Stomach (tissue), 8 donors: ENCODE measurements at regions not wholly inside any gene's neighbourhood (a gene's known extent, or its start where the extent isn't known, plus 50 kb on each side); places are given as distances from the start of the nearest gene placed in this dataset.

Experiments
- DNase-seq, 2 donors: peaks; one replicate each; pipeline versions ENCODE4 v3.0.0 to v3.0.0-alpha.2; 2013 to 2019
- H3K27ac ChIP-seq, 5 donors: fragments of 200-600 bp in 4 of 5; sonication (generic) in 4 of 5; one replicate each; pipeline ENCODE4 v1.5.1; 2013 to 2019; ENCODE audit warnings: mild to moderate bottlenecking in 1 of 5, moderate library complexity in 1 of 5
- H3K27me3 ChIP-seq, 3 donors: fragments of 200-600 bp; sonication (generic); one replicate each; pipeline ENCODE4 v1.5.1; 2017 to 2019; ENCODE audit warnings: mixed run types in 1 of 3
- H3K36me3 ChIP-seq, 4 donors: fragments of 200-600 bp; sonication (generic); 1 replicate in 3 of 4; 2 replicates in 1 of 4; pipeline ENCODE4 v1.5.1; 2016 to 2019
- H3K4me1 ChIP-seq, 4 donors: fragments of 200-600 bp; sonication (generic); one replicate each; pipeline ENCODE4 v1.5.1; 2016 to 2019
- H3K4me3 ChIP-seq, 4 donors: fragments of 200-600 bp; sonication (generic) in 3 of 4; one replicate each; pipeline ENCODE4 v1.5.1; 2016 to 2019; ENCODE audit warnings: mild to moderate bottlenecking in 1 of 4
- H3K9me3 ChIP-seq, 4 donors: fragments of 200-600 bp; sonication (generic); one replicate each; pipeline ENCODE4 v1.5.1; 2016 to 2019
- CTCF ChIP-seq, 7 experiments: fragments of 450-650 bp in 4 of 7; fragments of 200-600 bp in 3 of 7; sonication (generic) in 3 of 7; IDR thresholded peaks; one replicate each; pipeline ENCODE4 v1.5.1; 2016 to 2019; ENCODE audit warnings: antibody characterized with exemption in 7 of 7, control low read depth in 2 of 7, mild to moderate bottlenecking in 1 of 7
- EP300 ChIP-seq: sonication (generic); formaldehyde crosslinking; IDR thresholded peaks from one replicate; pipeline ENCODE4 v1.6.1; 2017; ENCODE audit warnings: antibody characterized with exemption
- POLR2A ChIP-seq, 4 donors: fragments of 450-650 bp; IDR thresholded peaks; one replicate each; pipeline ENCODE4 v1.6.1; 2016; ENCODE audit warnings: antibody characterized with exemption in 4 of 4, control low read depth in 2 of 4, mild to moderate bottlenecking in 1 of 4, moderate library complexity in 1 of 4
- POLR2AphosphoS5 ChIP-seq, 3 donors: sonication (generic); formaldehyde crosslinking; IDR thresholded peaks; one replicate each; pipeline ENCODE4 v1.6.1; 2016; ENCODE audit warnings: antibody characterized with exemption in 3 of 3
- WGBS, 5 donors: extraction: QIAGEN DNeasy Blood & Tissue Kit in 3 of 5; methylation state at CpG; one replicate each; pipeline versions ENCODE4 v1.1.5 to v1.1.7; 2013 to 2018; 5-methylcytosine and 5-hydroxymethylcytosine counted together
- intact Hi-C: fragments of 100-400 bp; cut with DNase I; formaldehyde crosslinking; loops from one replicate; pipeline ENCODE4 v1.15.1; 2023; ENCODE audit warnings: low total_unique reads
- donor health status: healthy with polysubstance abuse.
- donor health status: Bipolar disorder and iron deficiency.
- donor health status: healthy.

- intact Hi-C loops: no loop called here
- H3K27me3 ChIP-seq: no peaks in the 10 kb centered on the region
- TF ChIP-seq CTCF (IDR thresholded peaks at IDR 0.05) (no peak), POLR2A (IDR thresholded peaks at IDR 0.05) (no peak), POLR2AphosphoS5 (IDR thresholded peaks at IDR 0.05) (no peak), EP300 (no peak)
- WGBS, 5 donors: 53 to 85% (median 75%) methylated on average over 1 of the region's 1 CpG
- H3K9me3 ChIP-seq: peaks cover 0 to 6% (median 2%) of the 10 kb centered on the region in 4 donors
- H3K4me1 ChIP-seq: no peaks in the 10 kb centered on the region
- no peaks in the 10 kb centered on the region for H3K36me3 ChIP-seq
- H3K4me3 ChIP-seq: no peak overlapping the region
- H3K27ac ChIP-seq: no peak overlapping the region
- DNase-seq: no peak
These were observed 906.0 kb downstream of the GBE1 start for GRCh38 chr3:80855482-80855881.

DNA sequence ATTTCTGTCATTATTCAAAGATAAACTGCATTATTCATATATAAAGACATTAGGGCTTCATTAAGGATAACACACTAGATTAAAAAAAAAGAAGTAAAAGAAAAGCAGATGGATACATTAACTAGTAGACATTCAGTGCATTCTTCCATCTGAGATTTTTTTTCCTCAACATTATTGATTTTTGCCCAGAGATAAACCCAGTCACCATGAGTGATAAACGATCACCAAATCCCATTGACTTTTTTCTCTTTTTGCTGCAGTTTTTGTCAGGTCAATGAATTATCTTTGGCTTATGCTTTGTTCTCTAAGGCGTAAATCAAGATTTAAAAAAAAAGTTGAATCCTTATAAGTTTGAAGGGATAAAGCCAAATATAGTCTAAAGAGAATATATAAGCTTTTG, 925.0 kb downstream of the GBE1 start:
- Histone ChIP-seq H3K27me3 (no peaks in the 10 kb centered on the region), H3K4me3 (no peak overlapping the region), H3K36me3 (no peaks in the 10 kb centered on the region), H3K27ac (no peak overlapping the region), H3K9me3 (no peaks in the 10 kb centered on the region), H3K4me1 (no peaks in the 10 kb centered on the region)
- intact Hi-C loops: no loop called here
- DNase-seq: no peak
- TF ChIP-seq POLR2A (IDR thresholded peaks at IDR 0.05) (no peak), EP300 (no peak), CTCF (IDR thresholded peaks at IDR 0.05) (no peak), POLR2AphosphoS5 (IDR thresholded peaks at IDR 0.05) (no peak)
- WGBS, 5 donors: 59 to 72% (median 68%) methylated on average over 2 of the region's 2 CpGs

GRCh38 chr3:80807577-80807976, 953.9 kb downstream of the GBE1 start:
- H3K36me3 ChIP-seq: no peaks in the 10 kb centered on the region
- no peaks in the 10 kb centered on the region for H3K27me3 ChIP-seq
- no peak for DNase-seq
- no peaks in the 10 kb centered on the region for H3K9me3 ChIP-seq
- TF ChIP-seq CTCF (IDR thresholded peaks at IDR 0.05) (no peak), EP300 (no peak), POLR2AphosphoS5 (IDR thresholded peaks at IDR 0.05) (no peak), POLR2A (IDR thresholded peaks at IDR 0.05) (no peak)
- no peak overlapping the region for H3K4me3 ChIP-seq
- no peaks in the 10 kb centered on the region for H3K4me1 ChIP-seq
- no peak overlapping the region for H3K27ac ChIP-seq
- WGBS, 5 donors: 80 to 87% (median 83%) methylated on average over 4 of the region's 4 CpGs
- intact Hi-C loops: no loop called here

- intact Hi-C loops: no loop called here
- Histone ChIP-seq H3K27me3 (no peaks in the 10 kb centered on the region), H3K9me3 (no peaks in the 10 kb centered on the region), H3K4me1 (no peaks in the 10 kb centered on the region), H3K36me3 (no peaks in the 10 kb centered on the region), H3K4me3 (no peak overlapping the region), H3K27ac (no peak overlapping the region)
- WGBS, 5 donors: 61 to 72% (median 66%) methylated on average over 4 of the region's 4 CpGs
- TF ChIP-seq POLR2A (IDR thresholded peaks at IDR 0.05): no peak
- no peak for TF ChIP-seq POLR2AphosphoS5 (IDR thresholded peaks at IDR 0.05)
- TF ChIP-seq CTCF (IDR thresholded peaks at IDR 0.05): no peak
- no peak for TF ChIP-seq EP300
- DNase-seq: no peak
These were observed 954.8 kb downstream of the GBE1 start for GRCh38 chr3:80806673-80807072.
